Breast epithelium (tissue), 4 donors: ENCODE measurements at regions not wholly inside any gene's neighbourhood (a gene's known extent, or its start where the extent isn't known, plus 50 kb on each side); places are given as distances from the start of the nearest gene placed in this dataset.
A peak's percentile ranks its signal among the peaks of the same experiment; 100 is the strongest.

Source experiments
- DNase-seq, 2 donors: peaks; one replicate each; pipeline ENCODE4 v3.0.0-alpha.2; 2019; ENCODE audit warnings: low spot score in 2 of 2
- H3K27ac ChIP-seq, 2 donors: fragments of 200-600 bp; sonication (generic) in 1 of 2; one replicate each; pipeline ENCODE4 v1.5.1; 2016 to 2019; ENCODE audit warnings: mild to moderate bottlenecking in 1 of 2
- H3K27me3 ChIP-seq, 2 donors: fragments of 200-600 bp; sonication (generic) in 1 of 2; one replicate each; pipeline versions ENCODE4 v1.5.1 to v1.6.0; 2017 to 2019; ENCODE audit warnings: control low read depth in 1 of 2, mild to moderate bottlenecking in 1 of 2
- H3K36me3 ChIP-seq: fragments of 200-600 bp; one replicate; pipeline ENCODE4 v1.5.1; 2019
- H3K4me1 ChIP-seq, 2 donors: fragments of 200-600 bp; sonication (generic); one replicate each; pipeline ENCODE4 v1.5.1; 2016 to 2019; ENCODE audit warnings: control low read depth in 1 of 2
- H3K4me3 ChIP-seq, 3 donors: fragments of 200-600 bp; sonication (generic); 1 replicate in 2 of 3; 2 replicates in 1 of 3; pipeline ENCODE4 v1.5.1; 2016 to 2019; ENCODE audit warnings: mild to moderate bottlenecking in 3 of 3, moderate library complexity in 2 of 3
- H3K9me3 ChIP-seq, 2 donors: fragments of 200-600 bp; sonication (generic) in 1 of 2; one replicate each; pipeline ENCODE4 v1.5.1; 2016 to 2019; ENCODE audit warnings: control low read depth in 1 of 2
- POLR2A ChIP-seq: fragments of 450-650 bp; IDR thresholded peaks from one replicate; pipeline ENCODE4 v1.6.1; 2016; ENCODE audit warnings: antibody characterized with exemption, mild to moderate bottlenecking, moderate library complexity
- POLR2AphosphoS5 ChIP-seq, 3 donors: sonication (generic); formaldehyde crosslinking; IDR thresholded peaks; one replicate each; pipeline ENCODE4 v1.6.1; 2017; ENCODE audit warnings: antibody characterized with exemption in 3 of 3
- intact Hi-C: fragments of 100-400 bp; cut with DNase I; formaldehyde crosslinking; loops from one replicate; pipeline ENCODE4 v1.15.1; 2023; ENCODE audit warnings: low total_unique reads
- TF ChIP-seq, protein P1 (sequence below), 3 donors: fragments of 450-650 bp; IDR thresholded peaks; one replicate each; pipeline ENCODE4 v1.5.1; 2016 to 2017; ENCODE audit warnings: antibody characterized with exemption in 3 of 3, mild to moderate bottlenecking in 3 of 3, moderate library complexity in 3 of 3

DNA sequence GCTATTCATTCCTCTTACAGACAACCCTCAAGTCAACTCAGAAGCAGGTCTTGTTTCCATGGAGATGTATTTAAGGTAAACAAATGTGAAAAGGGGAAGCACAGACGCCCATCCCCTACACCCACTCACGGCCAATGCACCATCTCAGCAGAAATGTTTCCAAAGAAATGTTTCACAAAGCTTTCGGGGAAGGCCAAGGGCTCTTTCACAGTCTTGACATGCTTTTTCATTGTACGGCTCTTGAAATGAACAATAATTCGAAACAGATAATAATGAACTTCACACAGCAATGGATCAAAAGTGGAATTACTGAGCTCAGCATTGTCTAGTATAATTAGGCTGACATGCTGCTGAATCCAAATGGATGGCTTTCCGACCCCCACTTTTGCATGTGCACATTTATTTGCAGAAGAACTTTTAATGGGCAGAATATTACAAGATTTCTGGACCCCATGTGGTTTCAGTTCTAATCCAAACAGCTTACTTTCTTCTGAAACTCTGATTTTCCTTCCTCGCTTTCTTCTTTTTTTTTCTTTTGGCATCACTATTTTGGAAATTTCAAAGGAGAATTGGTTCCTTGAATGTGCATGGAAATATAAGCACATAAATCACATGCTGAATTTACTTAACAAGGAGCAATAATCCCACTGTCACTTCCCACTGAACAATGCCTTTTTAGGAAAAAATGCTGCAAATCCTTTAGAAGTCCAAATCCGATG, 160.9 kb downstream of the SMIM20 start:
- intact Hi-C loops, result loop anchor here (2.0 kb wide), 1 partner anchor 52 kb away; no protein-coding TSS in a partner anchor
- Histone ChIP-seq H3K36me3 (no peaks in the 10 kb centered on the region), H3K27ac (peak overlapping the region; percentile 13 to 56), H3K4me1 (no peaks in the 10 kb centered on the region), H3K9me3 (no peaks in the 10 kb centered on the region), H3K27me3 (no peaks in the 10 kb centered on the region), H3K4me3 (no peak overlapping the region)
- no peak for TF ChIP-seq POLR2A
- TF ChIP-seq, protein P1, sequence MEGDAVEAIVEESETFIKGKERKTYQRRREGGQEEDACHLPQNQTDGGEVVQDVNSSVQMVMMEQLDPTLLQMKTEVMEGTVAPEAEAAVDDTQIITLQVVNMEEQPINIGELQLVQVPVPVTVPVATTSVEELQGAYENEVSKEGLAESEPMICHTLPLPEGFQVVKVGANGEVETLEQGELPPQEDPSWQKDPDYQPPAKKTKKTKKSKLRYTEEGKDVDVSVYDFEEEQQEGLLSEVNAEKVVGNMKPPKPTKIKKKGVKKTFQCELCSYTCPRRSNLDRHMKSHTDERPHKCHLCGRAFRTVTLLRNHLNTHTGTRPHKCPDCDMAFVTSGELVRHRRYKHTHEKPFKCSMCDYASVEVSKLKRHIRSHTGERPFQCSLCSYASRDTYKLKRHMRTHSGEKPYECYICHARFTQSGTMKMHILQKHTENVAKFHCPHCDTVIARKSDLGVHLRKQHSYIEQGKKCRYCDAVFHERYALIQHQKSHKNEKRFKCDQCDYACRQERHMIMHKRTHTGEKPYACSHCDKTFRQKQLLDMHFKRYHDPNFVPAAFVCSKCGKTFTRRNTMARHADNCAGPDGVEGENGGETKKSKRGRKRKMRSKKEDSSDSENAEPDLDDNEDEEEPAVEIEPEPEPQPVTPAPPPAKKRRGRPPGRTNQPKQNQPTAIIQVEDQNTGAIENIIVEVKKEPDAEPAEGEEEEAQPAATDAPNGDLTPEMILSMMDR (IDR thresholded peaks at IDR 0.05), result no peak
- no peak for TF ChIP-seq POLR2AphosphoS5 (IDR thresholded peaks at IDR 0.05)
- DNase-seq, result no peak

DNA sequence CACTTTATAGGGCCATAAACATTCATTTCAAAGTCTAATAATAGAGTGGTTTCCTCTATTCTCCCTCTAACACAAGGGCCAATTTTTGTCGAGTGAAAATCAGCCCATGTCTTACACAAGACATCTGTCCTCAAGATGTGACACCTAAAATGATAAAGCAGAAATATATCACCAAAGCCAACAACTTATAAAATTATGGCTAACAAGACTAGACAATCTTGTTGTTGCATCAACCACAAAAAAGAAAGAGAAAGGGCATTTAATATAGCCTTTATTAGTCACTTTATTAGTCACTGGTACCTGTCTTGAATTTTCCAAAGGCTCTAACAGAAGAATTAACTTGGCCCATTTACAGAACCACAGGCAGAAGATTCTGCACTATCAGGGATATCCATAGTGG, 161.6 kb downstream of the SMIM20 start:
- H3K27me3 ChIP-seq, result no peaks in the 10 kb centered on the region
- no peak for DNase-seq
- no peaks in the 10 kb centered on the region for H3K4me1 ChIP-seq
- no peak overlapping the region for H3K4me3 ChIP-seq
- no peaks in the 10 kb centered on the region for H3K9me3 ChIP-seq
- H3K27ac ChIP-seq, result peak overlapping the region in 1 of 2 donors; percentile 56
- intact Hi-C loops, result loop anchor here (2.0 kb wide), 1 partner anchor 51 kb away; no protein-coding TSS in a partner anchor
- TF ChIP-seq POLR2A, result no peak
- TF ChIP-seq, protein P1 (IDR thresholded peaks at IDR 0.05), result no peak
- no peak for TF ChIP-seq POLR2AphosphoS5 (IDR thresholded peaks at IDR 0.05)
- no peaks in the 10 kb centered on the region for H3K36me3 ChIP-seq

DNA sequence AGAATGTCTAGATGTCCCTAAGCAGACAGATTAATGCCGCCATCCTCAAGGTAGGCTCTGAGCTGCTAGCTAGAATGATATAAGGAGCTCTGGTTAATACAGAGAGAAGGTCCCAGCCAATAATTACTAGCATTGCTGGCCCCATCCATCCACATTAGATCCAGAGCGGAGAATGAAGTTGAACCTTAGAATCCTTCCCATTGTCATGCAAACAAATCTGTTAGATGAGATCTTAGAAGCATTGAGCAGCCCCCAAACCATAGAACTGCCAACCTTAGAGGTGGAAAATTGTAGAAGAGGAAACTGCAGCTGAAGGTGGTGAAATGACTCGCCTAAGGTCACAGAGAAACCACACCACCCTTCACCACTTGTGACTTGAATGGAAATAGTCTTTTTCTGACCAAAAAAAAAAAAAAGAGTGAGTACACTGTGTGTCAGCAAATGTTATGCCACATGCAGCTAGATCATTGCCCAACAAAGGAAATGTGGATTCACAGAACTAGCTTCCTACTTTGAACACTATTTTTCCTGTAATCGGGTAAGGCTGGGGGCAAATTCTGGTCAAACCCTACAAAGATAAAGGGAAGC, 162.1 kb downstream of the SMIM20 start:
- no peaks in the 10 kb centered on the region for H3K9me3 ChIP-seq
- H3K36me3 ChIP-seq, result no peaks in the 10 kb centered on the region
- peak overlapping the region in 1 of 2 donors; percentile 56 for H3K27ac ChIP-seq
- H3K4me1 ChIP-seq, result no peaks in the 10 kb centered on the region
- intact Hi-C loops, result loop anchor here (2.0 kb wide), 1 partner anchor 51 kb away; no protein-coding TSS in a partner anchor
- no peak for DNase-seq
- no peak for TF ChIP-seq POLR2AphosphoS5 (IDR thresholded peaks at IDR 0.05)
- TF ChIP-seq POLR2A, result no peak
- TF ChIP-seq, protein P1 (IDR thresholded peaks at IDR 0.05), result no peak
- H3K4me3 ChIP-seq, result no peak overlapping the region
- H3K27me3 ChIP-seq, result no peaks in the 10 kb centered on the region

DNA sequence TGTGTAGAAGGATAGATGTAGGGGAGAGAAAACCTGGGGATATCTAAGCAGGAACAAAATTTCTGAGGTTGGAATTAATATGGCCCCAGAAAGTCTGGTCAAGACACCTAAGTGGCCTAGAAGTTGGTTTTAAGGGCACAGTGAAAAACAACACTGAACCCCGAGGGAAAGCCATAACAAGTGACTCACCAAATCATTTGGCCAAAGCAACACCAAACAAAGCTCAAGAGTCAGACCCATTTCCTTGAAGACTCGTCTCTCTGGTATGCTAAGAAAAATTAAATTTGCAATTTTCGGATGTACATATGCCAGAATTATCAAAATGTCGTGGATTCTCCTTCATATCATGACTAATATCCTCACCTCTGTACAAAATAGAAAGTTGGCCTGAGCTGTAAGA, 162.9 kb downstream of the SMIM20 start:
- intact Hi-C loops, result no loop called here
- no peak for DNase-seq
- Histone ChIP-seq H3K36me3 (no peaks in the 10 kb centered on the region), H3K9me3 (no peaks in the 10 kb centered on the region), H3K27ac (no peak overlapping the region), H3K4me1 (no peaks in the 10 kb centered on the region), H3K27me3 (no peaks in the 10 kb centered on the region), H3K4me3 (no peak overlapping the region)
- TF ChIP-seq, protein P1 (IDR thresholded peaks at IDR 0.05), result no peak

DNA sequence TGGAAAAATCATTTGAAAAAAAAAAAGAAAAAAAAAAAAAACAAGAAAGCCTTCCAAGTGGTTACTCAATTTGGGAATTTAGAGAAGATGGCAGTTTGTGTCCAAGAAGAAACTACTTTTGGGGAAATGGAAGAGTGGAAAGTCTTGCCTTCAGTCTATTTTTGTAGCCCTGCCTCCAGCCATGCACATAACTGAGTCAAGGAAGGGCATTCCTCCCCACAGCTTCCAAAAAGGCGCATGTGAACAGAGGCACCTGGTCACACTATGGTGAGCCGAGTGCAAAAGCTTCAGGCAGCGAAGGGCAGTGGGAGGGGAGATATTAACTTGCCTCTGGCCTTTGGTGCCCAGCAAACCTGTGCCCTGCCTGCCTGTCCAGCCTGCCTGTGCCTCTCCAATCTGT, 163.7 kb downstream of the SMIM20 start:
- no peak for DNase-seq
- no peak overlapping the region for H3K4me3 ChIP-seq
- no peak overlapping the region for H3K27ac ChIP-seq
- H3K36me3 ChIP-seq, result no peaks in the 10 kb centered on the region
- no peaks in the 10 kb centered on the region for H3K27me3 ChIP-seq
- TF ChIP-seq, protein P1 (IDR thresholded peaks at IDR 0.05), result no peak
- no peak for TF ChIP-seq POLR2A
- no peak for TF ChIP-seq POLR2AphosphoS5 (IDR thresholded peaks at IDR 0.05)
- H3K9me3 ChIP-seq, result no peaks in the 10 kb centered on the region
- H3K4me1 ChIP-seq, result no peaks in the 10 kb centered on the region
- intact Hi-C loops, result no loop called here
